Uterus (tissue), 2 donors: ENCODE measurements at regions not wholly inside any gene's neighbourhood (a gene's known extent, or its start where the extent isn't known, plus 50 kb on each side); places are given as distances from the start of the nearest gene placed in this dataset.

ENCODE experiments used
- CTCF ChIP-seq, 4 experiments: fragments of 200-600 bp in 2 of 4; fragments of 450-650 bp in 2 of 4; sonication (generic) in 2 of 4; IDR thresholded peaks; one replicate each; pipeline ENCODE4 v1.5.1; 2016 to 2019; ENCODE audit warnings: antibody characterized with exemption in 4 of 4, mild to moderate bottlenecking in 2 of 4, moderate library complexity in 1 of 4
- POLR2A ChIP-seq, 2 donors: fragments of 450-650 bp; IDR thresholded peaks; one replicate each; pipeline ENCODE4 v1.6.1; 2016; ENCODE audit warnings: antibody characterized with exemption in 2 of 2, mild to moderate bottlenecking in 1 of 2, moderate library complexity in 1 of 2

DNA sequence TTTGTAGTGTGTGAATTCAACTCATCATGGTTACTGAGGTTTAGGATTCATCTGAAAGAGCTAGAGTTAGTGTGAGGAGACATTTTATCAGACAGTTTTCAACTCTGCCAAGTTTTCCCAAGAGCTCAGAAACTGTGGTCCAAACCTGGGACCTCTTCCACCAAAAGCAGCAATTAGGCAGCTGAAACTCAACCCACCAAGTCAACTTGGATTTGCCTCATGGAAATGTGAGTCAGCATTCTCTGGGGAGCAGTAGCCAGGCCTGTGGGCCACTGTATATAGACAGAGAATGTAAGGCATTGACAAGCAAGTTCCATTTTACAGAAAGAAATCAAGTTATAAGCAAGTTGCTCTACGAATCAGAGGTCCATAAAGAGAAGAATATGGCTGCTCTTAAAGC lies 178.8 kb upstream of the HDDC2 start:
- TF ChIP-seq POLR2A (IDR thresholded peaks at IDR 0.05) (no peak), CTCF (IDR thresholded peaks at IDR 0.05) (no peak)
